Endothelial cell of umbilical vein (primary cell): ENCODE measurements at regions not wholly inside any gene's neighbourhood (a gene's known extent, or its start where the extent isn't known, plus 50 kb on each side); places are given as distances from the start of the nearest gene placed in this dataset.

Experiments used
- BruUV-seq: library from RNA; stranded (reverse); fragments of 400-500 nt; replicated peaks from 2 replicates; lab custom pipeline; 2021; lab: Mats Ljungman, UMichigan
- CTCF ChIA-PET: fragments of 300-600, 350-600 bp; sonication (Branson Sonifier 250); formaldehyde crosslinking; loops from one replicate; lab custom pipeline; 2021; ENCODE audit warnings: antibody characterized with exemption, inconsistent platforms; lab: Charles Lee
- POLR2A ChIA-PET: fragments of 300-600, 350-600 bp; sonication (Branson Sonifier 250); formaldehyde crosslinking; loops from one replicate; lab custom pipeline; 2021; ENCODE audit warnings: antibody characterized with exemption, inconsistent platforms; lab: Charles Lee
- DNase-seq: peaks from one replicate; pipeline ENCODE4 v3.0.0-alpha.2; 2011; ENCODE audit warnings: low read depth, low spot score
- FAIRE-seq: peaks from 2 replicates; lab custom pipeline; 2011; peaks lifted over from hg19 to GRCh38; lab: Jason Lieb, UNC
- H2AFZ ChIP-seq: 2 replicates; pipeline ENCODE4 v1.6.0; 2012; ENCODE audit warnings: low read depth, low read length, control low read depth, inconsistent platforms
- H3K27ac ChIP-seq: 2 replicates; pipeline ENCODE4 v1.5.1; 2011; ENCODE audit warnings: low read depth, mild to moderate bottlenecking, control low read depth, low read length, moderate library complexity; ENCODE audit not compliant: insufficient read depth
- H3K27me3 ChIP-seq, 2 experiments: 2 replicates each; pipeline versions ENCODE4 v1.6.0 to v1.6.1; 2011; ENCODE audit warnings: low read length in 2 of 2, mixed read lengths in 1 of 2; ENCODE audit not compliant: control insufficient read depth in 2 of 2, insufficient read depth in 2 of 2
- H3K36me3 ChIP-seq, 2 experiments: 2 replicates in 1 of 2; 3 replicates in 1 of 2; pipeline ENCODE4 v1.5.1; 2011; ENCODE audit warnings: low read length in 2 of 2, mild to moderate bottlenecking in 1 of 2, moderate library complexity in 1 of 2; ENCODE audit not compliant: control insufficient read depth in 2 of 2, insufficient read depth in 2 of 2; ENCODE audit errors: extremely low read depth in 1 of 2
- H3K4me1 ChIP-seq: 3 replicates; pipeline ENCODE4 v1.5.1; 2011; ENCODE audit warnings: mild to moderate bottlenecking, low read length; ENCODE audit not compliant: control insufficient read depth, insufficient read depth; ENCODE audit errors: extremely low read depth
- H3K4me2 ChIP-seq: 2 replicates; pipeline ENCODE4 v1.6.1; 2011; ENCODE audit warnings: low read length, control low read depth, mixed read lengths; ENCODE audit not compliant: insufficient read depth
- H3K4me3 ChIP-seq, 3 experiments: fragments of 200-600 bp in 1 of 3; sonication (generic), shearing (Covaris generic) in 1 of 3; replicated peaks in 1 of 3; 2 replicates each; pipeline ENCODE4 v1.5.1; 2011 to 2016; ENCODE audit warnings: control low read depth in 3 of 3, low read length in 3 of 3, mild to moderate bottlenecking in 2 of 3, inconsistent platforms in 1 of 3, low read depth in 1 of 3, moderate library complexity in 1 of 3; ENCODE audit not compliant: insufficient read depth in 1 of 3
- H3K79me2 ChIP-seq: 2 replicates; pipeline ENCODE4 v1.6.0; 2012; ENCODE audit warnings: low read length, inconsistent platforms; ENCODE audit not compliant: control insufficient read depth, insufficient read depth
- H3K9ac ChIP-seq: replicated peaks from 2 replicates; pipeline ENCODE3; 2011; ENCODE audit warnings: low read length, control low read depth; ENCODE audit not compliant: insufficient read depth; ENCODE audit errors: extremely low read depth
- H3K9me1 ChIP-seq: replicated peaks from 3 replicates; pipeline ENCODE4 v1.6.0; 2011; ENCODE audit warnings: mild to moderate bottlenecking, low read length; ENCODE audit not compliant: control insufficient read depth, insufficient read depth; ENCODE audit errors: extremely low read depth
- H3K9me3 ChIP-seq: replicated peaks from 2 replicates; pipeline ENCODE4 v1.5.1; 2012; ENCODE audit warnings: low read length, inconsistent platforms; ENCODE audit not compliant: control insufficient read depth, insufficient read depth
- H4K20me1 ChIP-seq: replicated peaks from 2 replicates; pipeline ENCODE3; 2011; ENCODE audit warnings: mild to moderate bottlenecking, low read length; ENCODE audit not compliant: control insufficient read depth, insufficient read depth; ENCODE audit errors: extremely low read depth
- EZH2 ChIP-seq: IDR thresholded peaks from 2 replicates; pipeline ENCODE4 v1.6.1; 2012; ENCODE audit warnings: borderline replicate concordance, low read depth, mild to moderate bottlenecking, moderate library complexity, low read length, inconsistent platforms; ENCODE audit not compliant: severe bottlenecking
- GATA2 ChIP-seq: IDR thresholded peaks from 2 replicates; pipeline ENCODE4 v1.7.0; 2011; ENCODE audit warnings: low read depth, mild to moderate bottlenecking, moderate library complexity, mixed read lengths, low read length; ENCODE audit not compliant: insufficient read length, insufficient read depth
- JUN ChIP-seq: IDR thresholded peaks from 2 replicates; pipeline ENCODE4 v1.6.1; 2011; ENCODE audit warnings: borderline replicate concordance, low read depth; ENCODE audit not compliant: insufficient read length, insufficient read depth
- MAX ChIP-seq: IDR thresholded peaks from 2 replicates; pipeline ENCODE4 v1.6.1; 2011; ENCODE audit not compliant: insufficient read depth, insufficient read length
- MYC ChIP-seq: IDR thresholded peaks from one replicate; pipeline ENCODE4 v1.6.1; 2011; ENCODE audit warnings: mild to moderate bottlenecking, low read depth, low read length
- POLR2A ChIP-seq: IDR thresholded peaks from 2 replicates; pipeline ENCODE4 v1.6.1; 2012; ENCODE audit warnings: low read depth, mild to moderate bottlenecking, control low read depth, low read length
- POLR2AphosphoS5 ChIP-seq: IDR thresholded peaks from 2 replicates; pipeline ENCODE4 v1.6.1; 2012; ENCODE audit warnings: low read depth, mild to moderate bottlenecking, control low read depth, low read length, moderate library complexity; ENCODE audit not compliant: insufficient read depth
- dilution Hi-C: fragments of 300-500 bp; cut with MboI; formaldehyde crosslinking; loops from one replicate; pipeline ENCODE4 v1.15.0; 2019; ENCODE audit warnings: low sequenced_read_pairs; ENCODE audit not compliant: extremely low pct_ligation_motif_present
- intact Hi-C: fragments of 100-400 bp; cut with micrococcal nuclease; formaldehyde crosslinking; loops from one replicate; pipeline ENCODE4 v1.10.0; 2022
- TF ChIP-seq, protein P1 (sequence below), 2 donors: IDR thresholded peaks; 1 replicate in 1 of 2; 2 replicates in 1 of 2; pipeline ENCODE4 v1.5.1; 2011; ENCODE audit warnings: low read length in 2 of 2, mild to moderate bottlenecking in 2 of 2, moderate library complexity in 2 of 2, control low read depth in 1 of 2, inconsistent platforms in 1 of 2, low read depth in 1 of 2; ENCODE audit not compliant: insufficient read depth in 1 of 2; ENCODE audit errors: extremely low read depth in 1 of 2

DNA sequence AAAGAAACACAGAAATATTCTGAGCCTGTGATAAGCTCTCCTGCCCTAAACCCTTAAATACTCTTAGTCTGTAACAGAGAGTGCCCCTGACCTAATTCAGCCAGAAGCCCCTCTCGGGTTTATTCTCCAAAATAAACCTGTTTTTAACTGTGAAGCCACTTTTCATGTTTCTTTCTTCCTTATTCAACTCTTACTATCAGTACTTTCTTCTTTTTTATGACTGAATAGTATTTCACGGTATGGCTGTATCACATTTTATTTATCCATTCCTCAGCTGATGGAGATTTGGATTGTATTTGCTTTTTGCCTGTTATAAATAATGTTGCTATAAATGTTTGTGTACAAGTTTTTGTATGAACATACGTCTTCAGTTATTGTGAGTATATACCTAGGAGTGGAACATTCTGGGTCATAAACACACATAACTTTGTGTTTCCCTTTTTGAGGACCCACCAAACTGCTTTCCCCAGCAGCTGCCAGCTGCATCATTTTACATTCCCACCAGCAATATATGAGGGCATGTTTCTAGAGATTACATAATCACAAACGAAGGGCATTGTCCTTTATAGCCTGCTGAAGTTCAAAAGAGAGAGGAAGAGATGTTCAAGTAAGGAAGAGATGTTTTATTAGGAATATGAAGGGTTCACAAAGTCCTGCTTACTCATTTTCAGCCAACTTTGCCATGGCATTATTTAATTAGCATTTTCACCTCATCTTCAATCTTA, 199.4 kb upstream of the NUDT4 start:
- Histone ChIP-seq H3K79me2 (no peaks in the 10 kb centered on the region), H2AFZ (no peak overlapping the region), H3K4me2 (no peak overlapping the region), H3K4me3 (no peak overlapping the region), H3K4me1 (peaks cover 26% of the 10 kb centered on the region), H4K20me1 (no peaks in the 10 kb centered on the region), H3K27ac (peak overlapping the region; percentile 12), H3K9me3 (no peaks in the 10 kb centered on the region), H3K27me3 (no peaks in the 10 kb centered on the region), H3K9me1 (no peaks in the 10 kb centered on the region), H3K9ac (no peak overlapping the region), H3K36me3 (no peaks in the 10 kb centered on the region)
- DNase-seq (peak; percentile 21), FAIRE-seq (no peak)
- TF ChIP-seq POLR2AphosphoS5 (no peak), MYC (no peak), GATA2 (no peak), JUN (no peak), EZH2 (no peak), POLR2A (no peak), MAX (no peak)
- TF ChIP-seq, protein P1, sequence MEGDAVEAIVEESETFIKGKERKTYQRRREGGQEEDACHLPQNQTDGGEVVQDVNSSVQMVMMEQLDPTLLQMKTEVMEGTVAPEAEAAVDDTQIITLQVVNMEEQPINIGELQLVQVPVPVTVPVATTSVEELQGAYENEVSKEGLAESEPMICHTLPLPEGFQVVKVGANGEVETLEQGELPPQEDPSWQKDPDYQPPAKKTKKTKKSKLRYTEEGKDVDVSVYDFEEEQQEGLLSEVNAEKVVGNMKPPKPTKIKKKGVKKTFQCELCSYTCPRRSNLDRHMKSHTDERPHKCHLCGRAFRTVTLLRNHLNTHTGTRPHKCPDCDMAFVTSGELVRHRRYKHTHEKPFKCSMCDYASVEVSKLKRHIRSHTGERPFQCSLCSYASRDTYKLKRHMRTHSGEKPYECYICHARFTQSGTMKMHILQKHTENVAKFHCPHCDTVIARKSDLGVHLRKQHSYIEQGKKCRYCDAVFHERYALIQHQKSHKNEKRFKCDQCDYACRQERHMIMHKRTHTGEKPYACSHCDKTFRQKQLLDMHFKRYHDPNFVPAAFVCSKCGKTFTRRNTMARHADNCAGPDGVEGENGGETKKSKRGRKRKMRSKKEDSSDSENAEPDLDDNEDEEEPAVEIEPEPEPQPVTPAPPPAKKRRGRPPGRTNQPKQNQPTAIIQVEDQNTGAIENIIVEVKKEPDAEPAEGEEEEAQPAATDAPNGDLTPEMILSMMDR (IDR thresholded peaks at IDR 0.05; ENCODE audit: extremely low read depth in 1 of 2, insufficient read depth in 1 of 2, low read depth in 1 of 2, low read length in 2 of 2): no peak
- POLR2A ChIA-PET: interaction anchor here (0.6 kb wide), 1 partner anchor 67 kb away, joined by 5 read pairs; no protein-coding TSS in a partner anchor
- BruUV-seq: no TSS peak
- dilution Hi-C loops: no loop called here
- intact Hi-C loops: no loop called here
- CTCF ChIA-PET: interaction anchor here (0.6 to 1.4 kb wide), 4 partner anchors 11 to 97 kb away, joined by 3 to 4 read pairs (median 3); no protein-coding TSS in a partner anchor
